ENCODE measurements at regions not wholly inside any gene's neighbourhood (a gene's known extent, or its start where the extent isn't known, plus 50 kb on each side); places are given as distances from the start of the nearest gene placed in this dataset.

GRCh38 chr7:83441-83840, 108.9 kb upstream of the FAM20C start:
- DNase-seq (ENCODE audit: low read depth) = no peak
- no peak for TF ChIP-seq CTCF (IDR thresholded peaks at IDR 0.05; ENCODE audit: insufficient read depth, low read depth, low read length)
- no peak overlapping the region for H3K4me3 ChIP-seq (ENCODE audit: low read depth, low read length)

GRCh38 chr7:83861-84632, 108.3 kb upstream of the FAM20C start:
- no peak overlapping the region for H3K4me3 ChIP-seq (ENCODE audit: low read depth, low read length)
- no peak for TF ChIP-seq CTCF (IDR thresholded peaks at IDR 0.05; ENCODE audit: insufficient read depth, low read depth, low read length)
- no peak for DNase-seq (ENCODE audit: low read depth)

- no peak for DNase-seq (ENCODE audit: low read depth)
- no peak overlapping the region for H3K4me3 ChIP-seq (ENCODE audit: low read depth, low read length)
- no peak for TF ChIP-seq CTCF (IDR thresholded peaks at IDR 0.05; ENCODE audit: insufficient read depth, low read depth, low read length)
Measured at GRCh38 chr7:84633-85020, 107.7 kb upstream of the FAM20C start.

- no peak for DNase-seq (ENCODE audit: low read depth)
- no peak for TF ChIP-seq CTCF (IDR thresholded peaks at IDR 0.05; ENCODE audit: insufficient read depth, low read depth, low read length)
- no peak overlapping the region for H3K4me3 ChIP-seq (ENCODE audit: low read depth, low read length)
Measured at GRCh38 chr7:85074-85882, 107.1 kb upstream of the FAM20C start.

- no peak for DNase-seq (ENCODE audit: low read depth)
- H3K4me3 ChIP-seq (ENCODE audit: low read depth, low read length) = no peak overlapping the region
- no peak for TF ChIP-seq CTCF (IDR thresholded peaks at IDR 0.05; ENCODE audit: insufficient read depth, low read depth, low read length)
Measured at GRCh38 chr7:85883-86515, 106.4 kb upstream of the FAM20C start.

GRCh38 chr7:86629-87028, 105.7 kb upstream of the FAM20C start:
- no peak overlapping the region for H3K4me3 ChIP-seq (ENCODE audit: low read depth, low read length)
- no peak for TF ChIP-seq CTCF (IDR thresholded peaks at IDR 0.05; ENCODE audit: insufficient read depth, low read depth, low read length)
- no peak for DNase-seq (ENCODE audit: low read depth)

All from fibroblast of villous mesenchyme (primary cell).